ENCODE measurements at regions not wholly inside any gene's neighbourhood (a gene's known extent, or its start where the extent isn't known, plus 50 kb on each side); places are given as distances from the start of the nearest gene placed in this dataset.
"Not testable (repeated sequence)": the region's sequence is repeated elsewhere in the genome, so short reads cannot be mapped to it uniquely, and the experiment has no call there.

DNA sequence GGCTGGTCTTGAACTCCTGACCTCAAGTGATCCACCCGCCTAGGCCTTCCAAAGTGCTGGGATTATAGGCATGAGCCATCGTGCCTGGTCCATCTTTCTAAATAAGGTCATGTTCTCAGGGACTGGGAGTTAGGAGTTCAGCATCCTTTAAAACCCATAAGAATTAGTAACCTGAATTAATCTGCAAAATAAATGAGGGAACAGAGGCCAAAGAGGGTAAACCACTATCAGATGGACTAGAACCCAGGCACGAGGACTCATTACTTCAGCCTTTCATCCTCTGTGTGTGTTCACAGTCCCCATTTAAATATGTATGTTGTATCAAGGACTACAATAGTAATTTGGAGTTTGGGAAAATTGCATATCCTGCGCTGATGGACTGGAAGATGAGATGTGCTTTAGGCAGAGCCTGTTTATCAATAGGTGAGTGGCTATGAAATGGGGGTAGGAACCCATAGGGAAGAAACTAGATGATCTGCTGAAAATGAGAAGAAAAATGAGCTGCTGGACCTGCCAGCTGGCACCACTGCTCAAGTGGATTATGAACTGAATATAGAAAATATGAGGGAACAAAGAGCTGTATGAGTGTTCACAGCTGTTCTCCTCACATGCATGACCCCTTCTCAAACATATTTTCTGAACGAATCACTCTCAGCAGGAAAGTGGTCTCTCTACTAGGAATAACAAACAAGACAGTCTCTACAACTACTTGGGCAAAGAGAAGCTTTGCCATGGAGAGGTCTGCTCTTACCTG, 62.0 kb upstream of the ENPEP start:
- not testable (repeated sequence) for H3K4me2 ChIP-seq (ENCODE audit: low read length); H3K27ac ChIP-seq (ENCODE audit: low read length); H3K27me3 ChIP-seq (ENCODE audit: insufficient read depth, low read depth, low read length); H3K9me2 ChIP-seq (ENCODE audit: insufficient read depth, low read length); H3K9ac ChIP-seq (ENCODE audit: low read length); H3K79me2 ChIP-seq (replicated peaks; ENCODE audit: insufficient read depth, low read length); H3K4me3 ChIP-seq (ENCODE audit: low read length); H2AFZ ChIP-seq (ENCODE audit: low read depth, low read length); H3F3A ChIP-seq (ENCODE audit: insufficient read depth, low read length, poor library complexity, severe bottlenecking); H3K36me3 ChIP-seq (ENCODE audit: insufficient read depth, low read length); H3K9me3 ChIP-seq (ENCODE audit: low read length); H4K20me1 ChIP-seq (ENCODE audit: insufficient read depth)

DNA sequence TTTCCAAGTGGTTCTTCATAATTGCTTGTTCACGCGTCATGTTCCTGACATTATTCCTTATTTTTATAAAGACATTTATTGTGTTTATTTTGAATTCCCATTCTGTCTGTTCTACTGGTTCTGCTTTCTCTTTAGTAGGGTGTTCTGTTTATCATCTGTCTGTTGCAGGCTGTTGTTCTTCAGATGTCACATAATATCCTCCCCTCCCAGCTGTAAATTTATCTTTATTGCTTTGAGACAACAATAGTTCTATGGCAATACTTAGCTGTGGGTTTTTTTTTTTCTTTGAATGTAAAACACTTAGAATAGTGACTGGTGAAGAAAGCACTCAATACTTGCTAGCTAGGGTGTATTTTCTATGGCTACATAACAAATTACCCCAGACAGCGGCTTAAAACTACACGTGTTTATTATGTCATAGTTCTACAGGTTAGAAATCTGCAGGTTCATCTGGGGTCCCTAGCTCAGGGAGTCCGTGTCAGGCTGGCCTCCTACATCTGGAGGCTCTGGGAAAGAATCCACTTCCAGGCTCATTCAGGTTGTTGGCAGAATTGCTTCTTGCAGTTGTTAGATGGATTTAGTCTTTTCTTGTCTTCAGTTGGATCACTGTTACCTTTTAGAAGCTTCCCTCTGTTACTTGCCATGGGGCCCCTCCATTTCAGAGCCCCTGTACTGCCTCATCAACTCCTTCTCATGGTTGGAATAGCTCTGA, 63.4 kb upstream of the ENPEP start:
- no peak overlapping the region for H3K4me3 ChIP-seq (ENCODE audit: low read length)
- no peak overlapping the region for H3K4me2 ChIP-seq (ENCODE audit: low read length)
- no peak overlapping the region for H3K9ac ChIP-seq (ENCODE audit: low read length)

More for the DNA sequence above, 63.4 kb upstream of the ENPEP start:
- Histone ChIP-seq H3K79me2 (replicated peaks; ENCODE audit: insufficient read depth, low read length) (no peaks in the 10 kb centered on the region), H4K20me1 (ENCODE audit: insufficient read depth) (no peaks in the 10 kb centered on the region), H3F3A (ENCODE audit: insufficient read depth, low read length, poor library complexity, severe bottlenecking) (no peaks in the 10 kb centered on the region), H3K9me2 (ENCODE audit: insufficient read depth, low read length) (no peaks in the 10 kb centered on the region), H2AFZ (ENCODE audit: low read depth, low read length) (no peak overlapping the region), H3K36me3 (ENCODE audit: insufficient read depth, low read length) (no peaks in the 10 kb centered on the region), H3K27ac (ENCODE audit: low read length) (no peak overlapping the region), H3K9me3 (ENCODE audit: low read length) (no peaks in the 10 kb centered on the region), H3K27me3 (ENCODE audit: insufficient read depth, low read depth, low read length) (no peaks in the 10 kb centered on the region)
- no peak for TF ChIP-seq EZH2 (IDR thresholded peaks at IDR 0.05; ENCODE audit: borderline replicate concordance, insufficient read depth, low read length, poor library complexity, severe bottlenecking)
- TF ChIP-seq, protein P1, sequence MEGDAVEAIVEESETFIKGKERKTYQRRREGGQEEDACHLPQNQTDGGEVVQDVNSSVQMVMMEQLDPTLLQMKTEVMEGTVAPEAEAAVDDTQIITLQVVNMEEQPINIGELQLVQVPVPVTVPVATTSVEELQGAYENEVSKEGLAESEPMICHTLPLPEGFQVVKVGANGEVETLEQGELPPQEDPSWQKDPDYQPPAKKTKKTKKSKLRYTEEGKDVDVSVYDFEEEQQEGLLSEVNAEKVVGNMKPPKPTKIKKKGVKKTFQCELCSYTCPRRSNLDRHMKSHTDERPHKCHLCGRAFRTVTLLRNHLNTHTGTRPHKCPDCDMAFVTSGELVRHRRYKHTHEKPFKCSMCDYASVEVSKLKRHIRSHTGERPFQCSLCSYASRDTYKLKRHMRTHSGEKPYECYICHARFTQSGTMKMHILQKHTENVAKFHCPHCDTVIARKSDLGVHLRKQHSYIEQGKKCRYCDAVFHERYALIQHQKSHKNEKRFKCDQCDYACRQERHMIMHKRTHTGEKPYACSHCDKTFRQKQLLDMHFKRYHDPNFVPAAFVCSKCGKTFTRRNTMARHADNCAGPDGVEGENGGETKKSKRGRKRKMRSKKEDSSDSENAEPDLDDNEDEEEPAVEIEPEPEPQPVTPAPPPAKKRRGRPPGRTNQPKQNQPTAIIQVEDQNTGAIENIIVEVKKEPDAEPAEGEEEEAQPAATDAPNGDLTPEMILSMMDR (IDR thresholded peaks at IDR 0.05; ENCODE audit: poor library complexity, severe bottlenecking) = no peak
- no peak for TF ChIP-seq MXI1 (conservative IDR thresholded peaks at IDR 0.05; ENCODE audit: poor library complexity, severe bottlenecking)
- TF ChIP-seq RAD21 (conservative IDR thresholded peaks at IDR 0.05) = no peak
- TF ChIP-seq EP300 (conservative IDR thresholded peaks at IDR 0.05; ENCODE audit: poor library complexity, severe bottlenecking) = no peak
- TF ChIP-seq TAF1 (IDR thresholded peaks at IDR 0.05; ENCODE audit: low read depth) = no peak
- TF ChIP-seq, protein P2, sequence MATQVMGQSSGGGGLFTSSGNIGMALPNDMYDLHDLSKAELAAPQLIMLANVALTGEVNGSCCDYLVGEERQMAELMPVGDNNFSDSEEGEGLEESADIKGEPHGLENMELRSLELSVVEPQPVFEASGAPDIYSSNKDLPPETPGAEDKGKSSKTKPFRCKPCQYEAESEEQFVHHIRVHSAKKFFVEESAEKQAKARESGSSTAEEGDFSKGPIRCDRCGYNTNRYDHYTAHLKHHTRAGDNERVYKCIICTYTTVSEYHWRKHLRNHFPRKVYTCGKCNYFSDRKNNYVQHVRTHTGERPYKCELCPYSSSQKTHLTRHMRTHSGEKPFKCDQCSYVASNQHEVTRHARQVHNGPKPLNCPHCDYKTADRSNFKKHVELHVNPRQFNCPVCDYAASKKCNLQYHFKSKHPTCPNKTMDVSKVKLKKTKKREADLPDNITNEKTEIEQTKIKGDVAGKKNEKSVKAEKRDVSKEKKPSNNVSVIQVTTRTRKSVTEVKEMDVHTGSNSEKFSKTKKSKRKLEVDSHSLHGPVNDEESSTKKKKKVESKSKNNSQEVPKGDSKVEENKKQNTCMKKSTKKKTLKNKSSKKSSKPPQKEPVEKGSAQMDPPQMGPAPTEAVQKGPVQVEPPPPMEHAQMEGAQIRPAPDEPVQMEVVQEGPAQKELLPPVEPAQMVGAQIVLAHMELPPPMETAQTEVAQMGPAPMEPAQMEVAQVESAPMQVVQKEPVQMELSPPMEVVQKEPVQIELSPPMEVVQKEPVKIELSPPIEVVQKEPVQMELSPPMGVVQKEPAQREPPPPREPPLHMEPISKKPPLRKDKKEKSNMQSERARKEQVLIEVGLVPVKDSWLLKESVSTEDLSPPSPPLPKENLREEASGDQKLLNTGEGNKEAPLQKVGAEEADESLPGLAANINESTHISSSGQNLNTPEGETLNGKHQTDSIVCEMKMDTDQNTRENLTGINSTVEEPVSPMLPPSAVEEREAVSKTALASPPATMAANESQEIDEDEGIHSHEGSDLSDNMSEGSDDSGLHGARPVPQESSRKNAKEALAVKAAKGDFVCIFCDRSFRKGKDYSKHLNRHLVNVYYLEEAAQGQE (IDR thresholded peaks at IDR 0.05; ENCODE audit: borderline replicate concordance) = no peak
- TF ChIP-seq POLR2AphosphoS5 (IDR thresholded peaks at IDR 0.05) = no peak
- no peak for TF ChIP-seq SMC3 (conservative IDR thresholded peaks at IDR 0.05; ENCODE audit: poor library complexity)

Measured in neural cell (in vitro differentiated cells).